KMS-11 (cell line): ENCODE measurements at regions not wholly inside any gene's neighbourhood (a gene's known extent, or its start where the extent isn't known, plus 50 kb on each side); places are given as distances from the start of the nearest gene placed in this dataset.

ENCODE experiments used
- H2AFZ ChIP-seq: fragments of 200-600 bp; sonication (generic); 2 replicates; pipeline ENCODE4 v1.6.1; 2016; ENCODE audit warnings: antibody characterized with exemption, mixed run types, low read depth
- H3K27ac ChIP-seq: fragments of 200-600 bp; sonication (generic); 2 replicates; pipeline ENCODE4 v1.6.1; 2016; ENCODE audit warnings: mild to moderate bottlenecking, mixed run types
- H3K27me3 ChIP-seq: fragments of 200-600 bp; sonication (generic); 2 replicates; pipeline ENCODE4 v1.6.1; 2017; ENCODE audit warnings: mild to moderate bottlenecking, low read depth, mixed run types, moderate library complexity; ENCODE audit not compliant: insufficient read depth
- H3K36me3 ChIP-seq: fragments of 200-600 bp; sonication (generic); 2 replicates; pipeline ENCODE4 v1.6.1; 2017; ENCODE audit warnings: mild to moderate bottlenecking, mixed run types; ENCODE audit not compliant: insufficient read depth
- H3K4me1 ChIP-seq: fragments of 200-600 bp; sonication (generic); 2 replicates; pipeline ENCODE4 v1.6.1; 2016; ENCODE audit warnings: mild to moderate bottlenecking, low read depth, mixed run types; ENCODE audit not compliant: poor library complexity, severe bottlenecking
- H3K4me2 ChIP-seq: fragments of 200-600 bp; sonication (generic); 2 replicates; pipeline ENCODE4 v1.7.0; 2016; ENCODE audit warnings: mild to moderate bottlenecking, mixed run types
- H3K4me3 ChIP-seq: fragments of 200-600 bp; sonication (generic); IDR thresholded peaks from 2 replicates; pipeline ENCODE4 v1.6.1; 2017; ENCODE audit warnings: low read depth, low read length, mixed read lengths; ENCODE audit not compliant: insufficient read depth
- H3K79me2 ChIP-seq: fragments of 200-600 bp; sonication (generic); 2 replicates; pipeline ENCODE4 v1.6.1; 2016; ENCODE audit warnings: low read depth, mixed run types; ENCODE audit not compliant: insufficient read depth
- H3K9ac ChIP-seq: fragments of 200-600 bp; sonication (generic); 2 replicates; pipeline ENCODE4 v1.6.1; 2016; ENCODE audit warnings: mild to moderate bottlenecking, mixed run types
- H4K20me1 ChIP-seq: fragments of 200-600 bp; sonication (generic); 2 replicates; pipeline ENCODE4 v1.6.1; 2016; ENCODE audit warnings: mild to moderate bottlenecking, mixed run types; ENCODE audit not compliant: insufficient read depth
- TF ChIP-seq, protein P1 (sequence below): fragments of 200-600 bp; sonication (generic); conservative IDR thresholded peaks from 2 replicates; pipeline ENCODE4 v1.6.1; 2017; ENCODE audit warnings: low read depth, mild to moderate bottlenecking, antibody characterized with exemption, low read length, moderate library complexity, mixed read lengths

DNA sequence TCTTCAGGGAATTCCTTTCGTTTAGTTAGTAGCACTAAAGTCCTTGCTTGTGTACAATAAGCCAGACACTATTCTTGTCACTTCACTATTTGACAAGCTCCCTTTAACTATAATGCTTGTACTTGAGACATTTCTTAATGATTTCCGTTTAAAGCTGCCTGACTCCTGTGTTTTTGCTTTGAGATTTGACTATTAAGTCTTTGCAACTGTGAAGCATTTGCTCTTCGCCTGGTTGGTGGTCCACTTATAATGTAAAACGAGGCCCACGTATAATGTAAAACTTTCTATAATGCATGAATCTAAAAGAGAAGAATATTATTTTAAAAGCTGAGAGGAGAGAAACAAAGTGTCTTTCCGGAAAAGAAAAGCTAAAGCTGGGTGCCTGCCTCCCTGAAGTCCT is 204.1 kb upstream of the FAM47C start:
- H3K4me1 ChIP-seq: no peaks in the 10 kb centered on the region
- no peaks in the 10 kb centered on the region for H4K20me1 ChIP-seq
- H3K4me2 ChIP-seq: no peak overlapping the region
- H3K27ac ChIP-seq: no peak overlapping the region
- TF ChIP-seq, protein P1, sequence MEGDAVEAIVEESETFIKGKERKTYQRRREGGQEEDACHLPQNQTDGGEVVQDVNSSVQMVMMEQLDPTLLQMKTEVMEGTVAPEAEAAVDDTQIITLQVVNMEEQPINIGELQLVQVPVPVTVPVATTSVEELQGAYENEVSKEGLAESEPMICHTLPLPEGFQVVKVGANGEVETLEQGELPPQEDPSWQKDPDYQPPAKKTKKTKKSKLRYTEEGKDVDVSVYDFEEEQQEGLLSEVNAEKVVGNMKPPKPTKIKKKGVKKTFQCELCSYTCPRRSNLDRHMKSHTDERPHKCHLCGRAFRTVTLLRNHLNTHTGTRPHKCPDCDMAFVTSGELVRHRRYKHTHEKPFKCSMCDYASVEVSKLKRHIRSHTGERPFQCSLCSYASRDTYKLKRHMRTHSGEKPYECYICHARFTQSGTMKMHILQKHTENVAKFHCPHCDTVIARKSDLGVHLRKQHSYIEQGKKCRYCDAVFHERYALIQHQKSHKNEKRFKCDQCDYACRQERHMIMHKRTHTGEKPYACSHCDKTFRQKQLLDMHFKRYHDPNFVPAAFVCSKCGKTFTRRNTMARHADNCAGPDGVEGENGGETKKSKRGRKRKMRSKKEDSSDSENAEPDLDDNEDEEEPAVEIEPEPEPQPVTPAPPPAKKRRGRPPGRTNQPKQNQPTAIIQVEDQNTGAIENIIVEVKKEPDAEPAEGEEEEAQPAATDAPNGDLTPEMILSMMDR: no peak
- no peak overlapping the region for H3K4me3 ChIP-seq
- H3K9ac ChIP-seq: no peak overlapping the region
- no peaks in the 10 kb centered on the region for H3K79me2 ChIP-seq
- no peak overlapping the region for H2AFZ ChIP-seq
- no peaks in the 10 kb centered on the region for H3K36me3 ChIP-seq
- no peaks in the 10 kb centered on the region for H3K27me3 ChIP-seq

GRCh38 chrX:36844857-36845256 is 163.3 kb upstream of the FAM47C start:
- no peaks in the 10 kb centered on the region for H3K36me3 ChIP-seq
- no peak overlapping the region for H3K4me2 ChIP-seq
- H3K27ac ChIP-seq: no peak overlapping the region
- TF ChIP-seq, protein P1: no peak
- H3K79me2 ChIP-seq: no peaks in the 10 kb centered on the region
- H3K4me1 ChIP-seq: no peaks in the 10 kb centered on the region
- H4K20me1 ChIP-seq: no peaks in the 10 kb centered on the region
- no peak overlapping the region for H2AFZ ChIP-seq
- no peaks in the 10 kb centered on the region for H3K27me3 ChIP-seq
- no peak overlapping the region for H3K9ac ChIP-seq
- H3K4me3 ChIP-seq: no peak overlapping the region

DNA sequence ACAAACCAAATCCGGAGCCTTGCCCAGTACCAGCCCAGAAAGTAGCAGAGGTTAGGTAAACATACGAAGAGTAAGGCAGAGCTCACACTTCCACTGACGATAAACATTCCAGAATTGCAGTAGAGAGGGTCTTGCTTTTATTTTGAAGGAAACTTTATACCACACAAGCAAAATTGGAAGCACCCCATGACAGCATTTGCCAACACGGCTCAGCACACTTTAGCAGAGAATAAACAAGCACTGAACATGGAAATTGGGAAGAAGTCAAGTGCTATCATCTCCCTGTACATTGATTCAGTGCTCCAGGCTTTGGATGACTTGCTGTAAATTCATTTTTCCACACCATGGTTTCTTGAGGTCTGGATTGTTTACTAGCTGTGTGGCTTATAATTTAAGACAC is 160.7 kb upstream of the FAM47C start:
- H3K27ac ChIP-seq: no peak overlapping the region
- no peaks in the 10 kb centered on the region for H3K27me3 ChIP-seq
- TF ChIP-seq, protein P1: no peak
- H2AFZ ChIP-seq: no peak overlapping the region
- no peak overlapping the region for H3K9ac ChIP-seq
- no peaks in the 10 kb centered on the region for H3K36me3 ChIP-seq
- H3K79me2 ChIP-seq: no peaks in the 10 kb centered on the region
- H4K20me1 ChIP-seq: no peaks in the 10 kb centered on the region
- H3K4me2 ChIP-seq: no peak overlapping the region
- H3K4me1 ChIP-seq: no peaks in the 10 kb centered on the region
- H3K4me3 ChIP-seq: no peak overlapping the region

DNA sequence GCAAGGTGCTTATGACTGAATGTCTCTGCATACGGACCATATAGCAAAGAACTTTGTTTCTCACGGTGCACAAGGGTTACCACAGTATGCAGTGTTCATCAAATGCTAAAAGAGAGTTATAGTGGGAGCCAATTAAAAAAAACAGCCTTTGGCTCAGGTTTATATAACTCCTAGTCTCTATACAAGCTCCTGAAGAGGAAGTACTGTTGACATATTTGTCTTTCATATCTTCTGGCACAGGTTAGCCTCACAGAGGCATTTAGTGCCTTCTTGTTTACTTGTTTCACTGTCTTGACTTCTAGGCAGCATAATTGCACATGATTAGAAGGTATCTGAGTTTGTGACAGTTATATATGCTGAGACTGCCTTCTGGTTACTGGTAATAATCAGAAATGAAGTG is 158.8 kb upstream of the FAM47C start:
- no peaks in the 10 kb centered on the region for H3K36me3 ChIP-seq
- TF ChIP-seq, protein P1: no peak
- no peak overlapping the region for H3K27ac ChIP-seq
- H3K27me3 ChIP-seq: no peaks in the 10 kb centered on the region
- no peak overlapping the region for H3K9ac ChIP-seq
- no peaks in the 10 kb centered on the region for H4K20me1 ChIP-seq
- H3K4me2 ChIP-seq: no peak overlapping the region
- H3K79me2 ChIP-seq: no peaks in the 10 kb centered on the region
- H3K4me1 ChIP-seq: no peaks in the 10 kb centered on the region
- no peak overlapping the region for H3K4me3 ChIP-seq
- H2AFZ ChIP-seq: no peak overlapping the region

DNA sequence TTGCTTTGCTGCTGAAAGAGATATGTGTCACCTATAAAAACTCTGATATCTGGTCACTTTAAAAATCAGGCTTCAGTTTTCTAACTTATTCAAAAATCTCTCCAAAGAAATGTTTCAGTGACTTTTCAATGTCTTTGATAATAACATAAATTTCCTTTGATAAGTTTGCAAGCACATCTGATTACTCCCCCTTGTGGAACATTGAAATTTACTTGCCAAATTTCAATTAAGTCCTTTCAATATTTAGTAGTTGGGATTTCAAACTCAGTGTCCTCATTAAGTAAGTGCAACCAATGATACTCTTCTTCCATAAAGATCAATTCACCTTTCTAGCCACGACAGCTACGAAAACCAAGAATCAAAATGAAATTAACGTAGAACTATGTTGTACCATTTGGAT is 151.3 kb upstream of the FAM47C start:
- Histone ChIP-seq H3K36me3 (no peaks in the 10 kb centered on the region), H3K27ac (no peak overlapping the region), H3K79me2 (no peaks in the 10 kb centered on the region), H3K4me3 (no peak overlapping the region), H4K20me1 (no peaks in the 10 kb centered on the region), H2AFZ (no peak overlapping the region), H3K4me2 (no peak overlapping the region), H3K4me1 (no peaks in the 10 kb centered on the region), H3K27me3 (no peaks in the 10 kb centered on the region), H3K9ac (no peak overlapping the region)
- TF ChIP-seq, protein P1: no peak; the same call in 1 of the 2 replicates
